K562 (cell line): ENCODE measurements at regions not wholly inside any gene's neighbourhood (a gene's known extent, or its start where the extent isn't known, plus 50 kb on each side); places are given as distances from the start of the nearest gene placed in this dataset.

Experiments used
- CTCF ChIP-seq, 3 experiments: IDR thresholded peaks in 2 of 3; conservative IDR thresholded peaks in 1 of 3; 2 replicates each; pipeline ENCODE4 v1.5.1; 2011 to 2012; ENCODE audit warnings: low read length in 3 of 3, mild to moderate bottlenecking in 3 of 3, control low read depth in 2 of 3, improper control_type of control experiment in 1 of 3, inconsistent platforms in 1 of 3, low read depth in 1 of 3, mixed read lengths in 1 of 3, moderate library complexity in 1 of 3; ENCODE audit not compliant: insufficient read depth in 2 of 3
- ZNF318 ChIP-seq, 2 experiments: fragments of 450-650 bp; IDR thresholded peaks; 2 replicates each; pipeline ENCODE4 v1.6.1; 2016; ENCODE audit warnings: mild to moderate bottlenecking in 2 of 2, borderline replicate concordance in 1 of 2, low read depth in 1 of 2, moderate library complexity in 1 of 2

- TF ChIP-seq ZNF318 (IDR thresholded peaks at IDR 0.05; ENCODE audit: borderline replicate concordance in 1 of 2, low read depth in 1 of 2) (no peak), CTCF (IDR thresholded peaks at IDR 0.05 in 2 of 3, conservative IDR thresholded peaks at IDR 0.05 in 1 of 3; ENCODE audit: insufficient read depth in 2 of 3, low read depth in 1 of 3, low read length in 3 of 3) (no peak)
These were observed 628.8 kb downstream of the SLITRK6 start for GRCh38 chr13:85170372-85170771.
